Tibial nerve (tissue), 4 donors: ENCODE measurements at regions not wholly inside any gene's neighbourhood (a gene's known extent, or its start where the extent isn't known, plus 50 kb on each side); places are given as distances from the start of the nearest gene placed in this dataset.
"Not testable (repeated sequence)": the region's sequence is repeated elsewhere in the genome, so short reads cannot be mapped to it uniquely, and the experiment has no call there.

Source experiments
- DNase-seq, 2 donors: peaks; one replicate each; pipeline ENCODE4 v3.0.0-alpha.2; 2019; ENCODE audit warnings: low spot score in 2 of 2
- H3K27ac ChIP-seq, 4 donors: fragments of 200-600 bp; sonication (generic) in 3 of 4; one replicate each; pipeline ENCODE4 v1.5.1; 2017 to 2019; ENCODE audit warnings: mild to moderate bottlenecking in 1 of 4
- H3K27me3 ChIP-seq, 2 donors: fragments of 200-600 bp; sonication (generic) in 1 of 2; one replicate each; pipeline versions ENCODE4 v1.5.1 to v1.6.0; 2017 to 2019
- H3K36me3 ChIP-seq, 3 donors: fragments of 200-600 bp; sonication (generic); one replicate each; pipeline ENCODE4 v1.5.1; 2018 to 2019
- H3K4me1 ChIP-seq, 4 donors: fragments of 200-600 bp; sonication (generic) in 3 of 4; one replicate each; pipeline ENCODE4 v1.5.1; 2017 to 2019
- H3K4me3 ChIP-seq, 4 donors: fragments of 200-600 bp; sonication (generic) in 3 of 4; one replicate each; pipeline ENCODE4 v1.5.1; 2017 to 2019; ENCODE audit warnings: mild to moderate bottlenecking in 1 of 4, moderate library complexity in 1 of 4
- H3K9me3 ChIP-seq, 4 donors: fragments of 200-600 bp; sonication (generic) in 3 of 4; one replicate each; pipeline ENCODE4 v1.5.1; 2017 to 2019
- WGBS, 2 donors: methylation state at CpG; one replicate each; pipeline ENCODE4 v1.1.5; 2018; 5-methylcytosine and 5-hydroxymethylcytosine counted together

DNA sequence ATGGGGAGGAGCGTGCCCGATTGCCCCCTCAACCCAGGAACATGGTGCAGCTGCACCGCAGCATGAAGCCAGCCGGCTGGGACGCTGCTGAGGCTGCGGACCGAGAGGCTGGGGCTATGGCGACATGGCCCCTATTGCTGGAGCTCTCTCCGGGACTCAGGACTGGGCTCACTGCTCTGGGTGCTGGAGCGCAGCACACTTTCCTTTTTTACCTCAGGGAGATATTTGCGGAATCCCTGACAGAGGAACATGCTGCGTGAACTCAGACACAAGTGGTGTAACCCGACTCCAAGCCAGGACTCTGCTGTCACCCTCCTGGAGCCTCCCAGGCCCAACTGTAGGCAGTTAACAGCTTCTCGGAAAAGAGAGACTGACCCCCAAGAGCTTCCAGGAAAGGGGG, 137.2 kb upstream of the NBPF9 start:
- not testable (repeated sequence) for H3K36me3 ChIP-seq, H3K4me3 ChIP-seq, H3K9me3 ChIP-seq, DNase-seq, H3K27ac ChIP-seq, H3K27me3 ChIP-seq, H3K4me1 ChIP-seq
- no CpG with 5 or more reads among the region's 14 CpGs for WGBS, 2 donors

GRCh38 chr1:149241272-149241671, 137.9 kb upstream of the NBPF9 start:
- H3K36me3 ChIP-seq, H3K27me3 ChIP-seq, H3K4me1 ChIP-seq, H3K27ac ChIP-seq, H3K4me3 ChIP-seq, DNase-seq, H3K9me3 ChIP-seq: not testable (repeated sequence)
- WGBS, 2 donors: no CpG with 5 or more reads among the region's 5 CpGs

GRCh38 chr1:149243572-149243971, 140.2 kb upstream of the NBPF9 start:
- no CpG with 5 or more reads among the region's 4 CpGs for WGBS, 2 donors
- H3K9me3 ChIP-seq, DNase-seq, H3K27ac ChIP-seq, H3K27me3 ChIP-seq, H3K4me1 ChIP-seq, H3K4me3 ChIP-seq, H3K36me3 ChIP-seq: not testable (repeated sequence)

DNA sequence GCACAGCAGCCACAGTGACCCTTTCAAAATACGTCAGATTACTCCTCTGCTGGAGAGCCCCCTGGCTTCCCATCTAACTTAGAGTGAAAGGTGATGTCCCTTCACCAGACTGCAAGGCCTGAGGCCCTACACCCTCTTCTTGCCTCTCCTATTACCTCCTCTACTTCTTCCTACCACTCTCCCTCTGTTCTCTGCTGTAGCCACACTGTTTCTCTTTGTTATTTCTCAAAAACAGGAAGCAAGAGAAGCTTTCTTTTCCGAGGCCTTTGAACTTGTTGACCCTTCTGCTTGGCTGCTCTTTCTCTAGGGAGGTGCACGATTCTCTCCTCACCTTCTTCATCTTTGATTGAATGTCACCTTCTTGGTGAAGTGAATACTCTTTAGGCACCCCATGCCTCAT, 141.3 kb upstream of the NBPF9 start:
- not testable (repeated sequence) for H3K36me3 ChIP-seq, H3K4me1 ChIP-seq, H3K27me3 ChIP-seq, H3K27ac ChIP-seq, H3K9me3 ChIP-seq, DNase-seq, H3K4me3 ChIP-seq
- no CpG with 5 or more reads among the region's 3 CpGs for WGBS, 2 donors

GRCh38 chr1:149246212-149246611, 142.9 kb upstream of the NBPF9 start:
- H3K4me1 ChIP-seq, H3K36me3 ChIP-seq, H3K9me3 ChIP-seq, H3K27ac ChIP-seq, H3K4me3 ChIP-seq, H3K27me3 ChIP-seq, DNase-seq: not testable (repeated sequence)
- WGBS, 2 donors: no CpG with 5 or more reads among the region's 5 CpGs

DNA sequence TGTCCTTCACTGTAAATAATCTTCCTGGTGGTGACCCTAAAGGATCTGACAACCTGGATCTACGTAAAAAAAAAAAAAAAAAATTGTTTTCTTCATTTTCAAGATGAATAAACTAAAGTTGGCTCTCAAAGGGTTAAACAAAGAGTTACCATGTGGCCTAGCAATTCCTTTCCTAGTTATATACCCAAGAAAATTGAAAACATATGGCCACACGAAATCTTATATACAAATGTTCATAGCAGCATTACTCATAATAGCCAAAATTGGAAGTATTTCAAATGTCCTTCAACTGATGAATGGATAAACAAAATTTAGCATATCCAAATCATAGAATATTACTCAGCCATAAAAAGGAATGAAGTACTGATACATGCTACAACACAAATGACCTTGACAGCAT, 145.3 kb upstream of the NBPF9 start:
- not testable (repeated sequence) for H3K9me3 ChIP-seq, H3K27ac ChIP-seq, H3K4me3 ChIP-seq, DNase-seq, H3K27me3 ChIP-seq, H3K36me3 ChIP-seq, H3K4me1 ChIP-seq
- no CpG with 5 or more reads among the region's 2 CpGs for WGBS, 2 donors

- H3K4me1 ChIP-seq, H3K27me3 ChIP-seq, H3K36me3 ChIP-seq, H3K9me3 ChIP-seq, H3K27ac ChIP-seq, H3K4me3 ChIP-seq, DNase-seq: not testable (repeated sequence)
- WGBS, 2 donors: no CpG with 5 or more reads among the region's 3 CpGs
Observed at GRCh38 chr1:149249850-149250467, 146.6 kb upstream of the NBPF9 start.

- WGBS, 2 donors: no CpG with 5 or more reads among the region's 5 CpGs
- not testable (repeated sequence) for H3K4me1 ChIP-seq, H3K27ac ChIP-seq, H3K4me3 ChIP-seq, DNase-seq, H3K36me3 ChIP-seq, H3K9me3 ChIP-seq, H3K27me3 ChIP-seq
Observed at GRCh38 chr1:149254894-149255847, 151.8 kb upstream of the NBPF9 start.

- H3K27me3 ChIP-seq, DNase-seq, H3K4me3 ChIP-seq, H3K36me3 ChIP-seq, H3K9me3 ChIP-seq, H3K4me1 ChIP-seq, H3K27ac ChIP-seq: not testable (repeated sequence)
- WGBS, 2 donors: no CpG with 5 or more reads among the region's 1 CpG
Observed at GRCh38 chr1:149260284-149260683, 156.9 kb upstream of the NBPF9 start.

- not testable (repeated sequence) for H3K27ac ChIP-seq, H3K27me3 ChIP-seq, H3K4me1 ChIP-seq, H3K4me3 ChIP-seq, H3K9me3 ChIP-seq, H3K36me3 ChIP-seq, DNase-seq
- no CpG with 5 or more reads among the region's 5 CpGs for WGBS, 2 donors
Observed at GRCh38 chr1:149260736-149261340, 157.5 kb upstream of the NBPF9 start.

DNA sequence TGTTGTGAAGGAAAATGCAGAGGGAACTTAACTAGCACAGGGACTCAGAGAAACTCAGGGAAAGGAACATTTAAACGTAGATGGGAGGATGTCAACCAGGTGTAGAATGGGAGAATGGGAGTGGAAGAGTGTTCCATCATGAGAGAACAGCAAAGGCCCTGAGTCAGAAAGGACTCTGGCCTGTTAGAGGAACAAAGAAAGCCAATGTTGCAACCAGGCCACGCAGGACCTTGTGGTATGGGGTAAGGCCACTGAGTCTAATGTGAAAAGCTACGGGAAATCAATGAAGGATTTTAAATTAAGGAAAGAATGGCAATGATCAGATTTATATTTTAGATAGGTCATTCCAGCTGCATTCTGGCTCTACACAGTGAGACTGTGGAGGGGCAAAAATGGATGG, 163.9 kb upstream of the NBPF9 start:
- WGBS, 2 donors: no CpG with 5 or more reads among the region's 3 CpGs
- H3K27me3 ChIP-seq, H3K4me3 ChIP-seq, H3K9me3 ChIP-seq, H3K27ac ChIP-seq, DNase-seq, H3K4me1 ChIP-seq, H3K36me3 ChIP-seq: not testable (repeated sequence)

GRCh38 chr1:149269001-149269702, 165.8 kb upstream of the NBPF9 start:
- H3K4me3 ChIP-seq, H3K27ac ChIP-seq, H3K36me3 ChIP-seq, H3K4me1 ChIP-seq, DNase-seq, H3K27me3 ChIP-seq, H3K9me3 ChIP-seq: not testable (repeated sequence)
- WGBS, 2 donors: no CpG with 5 or more reads among the region's 6 CpGs

DNA sequence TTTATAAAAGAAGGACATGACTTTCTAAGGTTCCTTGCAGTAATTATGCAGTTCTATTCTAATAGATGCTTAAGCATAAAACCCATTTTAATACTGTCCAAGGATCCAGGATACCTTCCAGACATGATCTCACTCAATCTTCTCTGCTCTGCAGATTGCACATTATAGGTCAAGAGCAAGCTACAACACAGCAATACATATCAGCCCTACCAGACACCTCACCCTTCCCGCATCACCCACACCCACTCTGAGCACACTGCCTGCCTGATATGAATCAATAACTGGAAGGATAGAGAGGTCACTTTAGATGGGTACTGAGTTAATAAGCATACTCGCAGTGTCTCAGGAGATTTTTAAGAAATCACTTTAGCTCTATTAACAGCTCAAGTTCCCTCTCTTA, 166.5 kb upstream of the NBPF9 start:
- no CpG with 5 or more reads among the region's 2 CpGs for WGBS, 2 donors
- not testable (repeated sequence) for H3K9me3 ChIP-seq, H3K4me3 ChIP-seq, H3K36me3 ChIP-seq, H3K4me1 ChIP-seq, H3K27ac ChIP-seq, H3K27me3 ChIP-seq, DNase-seq
